ENCODE measurements at regions not wholly inside any gene's neighbourhood (a gene's known extent, or its start where the extent isn't known, plus 50 kb on each side); places are given as distances from the start of the nearest gene placed in this dataset.

DNA sequence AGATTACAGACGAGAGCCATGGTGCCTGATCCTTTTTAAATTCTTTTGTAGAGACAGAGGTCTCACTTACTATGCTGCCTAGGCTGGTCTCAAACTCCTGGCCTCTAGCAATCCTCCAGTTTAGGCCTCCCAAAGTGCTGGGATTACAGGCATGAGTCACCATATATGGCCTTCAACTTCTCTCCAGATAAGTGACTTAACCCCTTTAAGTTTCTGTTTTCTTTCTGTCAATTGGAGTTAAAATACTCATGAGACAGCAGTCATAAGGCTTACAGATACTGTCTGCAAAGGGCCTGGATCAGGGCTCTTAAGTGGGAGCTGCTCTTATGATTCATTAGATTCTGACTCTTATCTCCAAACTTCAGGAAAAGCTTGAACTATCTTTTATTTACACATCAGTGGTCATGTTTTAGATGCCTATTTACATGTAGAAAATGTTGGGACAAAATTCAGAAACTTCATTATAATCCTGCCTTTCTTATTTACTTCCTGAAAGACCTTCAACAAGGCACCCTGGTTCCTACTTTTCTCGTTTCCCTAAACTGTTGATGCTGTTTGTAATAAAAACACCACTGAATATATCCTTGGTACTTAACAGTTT, 271.5 kb upstream of the TBX3 start:
- Histone ChIP-seq H3K9me3 (ENCODE audit: low read depth) (no peaks in the 10 kb centered on the region), H3K9ac (no peak overlapping the region), H2AFZ (replicated peaks) (no peak overlapping the region), H3K4me1 (peaks cover 5% of the 10 kb centered on the region), H3K27me3 (no peaks in the 10 kb centered on the region), H3K36me3 (no peaks in the 10 kb centered on the region), H3K79me2 (ENCODE audit: low read depth) (no peaks in the 10 kb centered on the region), H4K20me1 (ENCODE audit: low read depth) (no peaks in the 10 kb centered on the region), H3K27ac (no peak overlapping the region), H3K4me3 (no peak overlapping the region), H3F3A (ENCODE audit: low read depth) (no peaks in the 10 kb centered on the region), H3K4me2 (no peak overlapping the region)
- no peak overlapping the region for H3K27ac Mint-ChIP-seq
- TF ChIP-seq, protein P1, sequence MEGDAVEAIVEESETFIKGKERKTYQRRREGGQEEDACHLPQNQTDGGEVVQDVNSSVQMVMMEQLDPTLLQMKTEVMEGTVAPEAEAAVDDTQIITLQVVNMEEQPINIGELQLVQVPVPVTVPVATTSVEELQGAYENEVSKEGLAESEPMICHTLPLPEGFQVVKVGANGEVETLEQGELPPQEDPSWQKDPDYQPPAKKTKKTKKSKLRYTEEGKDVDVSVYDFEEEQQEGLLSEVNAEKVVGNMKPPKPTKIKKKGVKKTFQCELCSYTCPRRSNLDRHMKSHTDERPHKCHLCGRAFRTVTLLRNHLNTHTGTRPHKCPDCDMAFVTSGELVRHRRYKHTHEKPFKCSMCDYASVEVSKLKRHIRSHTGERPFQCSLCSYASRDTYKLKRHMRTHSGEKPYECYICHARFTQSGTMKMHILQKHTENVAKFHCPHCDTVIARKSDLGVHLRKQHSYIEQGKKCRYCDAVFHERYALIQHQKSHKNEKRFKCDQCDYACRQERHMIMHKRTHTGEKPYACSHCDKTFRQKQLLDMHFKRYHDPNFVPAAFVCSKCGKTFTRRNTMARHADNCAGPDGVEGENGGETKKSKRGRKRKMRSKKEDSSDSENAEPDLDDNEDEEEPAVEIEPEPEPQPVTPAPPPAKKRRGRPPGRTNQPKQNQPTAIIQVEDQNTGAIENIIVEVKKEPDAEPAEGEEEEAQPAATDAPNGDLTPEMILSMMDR (IDR thresholded peaks at IDR 0.05) = no peak
- TF ChIP-seq EZH2phosphoT487 (IDR thresholded peaks at IDR 0.05) = no peak
- TF ChIP-seq EZH2 (IDR thresholded peaks at IDR 0.05) = no peak
- DNase-seq (ENCODE audit: low spot score) = no peak
- H3K27me3 Mint-ChIP-seq (ENCODE audit: insufficient read depth, low read depth) = peaks cover 6% of the 10 kb centered on the region
- H3K4me3 Mint-ChIP-seq = no peak overlapping the region
- peaks cover 5% of the 10 kb centered on the region for H3K4me1 Mint-ChIP-seq
- H3K9me3 Mint-ChIP-seq = no peaks in the 10 kb centered on the region
- no peaks in the 10 kb centered on the region for H3K36me3 Mint-ChIP-seq

DNA sequence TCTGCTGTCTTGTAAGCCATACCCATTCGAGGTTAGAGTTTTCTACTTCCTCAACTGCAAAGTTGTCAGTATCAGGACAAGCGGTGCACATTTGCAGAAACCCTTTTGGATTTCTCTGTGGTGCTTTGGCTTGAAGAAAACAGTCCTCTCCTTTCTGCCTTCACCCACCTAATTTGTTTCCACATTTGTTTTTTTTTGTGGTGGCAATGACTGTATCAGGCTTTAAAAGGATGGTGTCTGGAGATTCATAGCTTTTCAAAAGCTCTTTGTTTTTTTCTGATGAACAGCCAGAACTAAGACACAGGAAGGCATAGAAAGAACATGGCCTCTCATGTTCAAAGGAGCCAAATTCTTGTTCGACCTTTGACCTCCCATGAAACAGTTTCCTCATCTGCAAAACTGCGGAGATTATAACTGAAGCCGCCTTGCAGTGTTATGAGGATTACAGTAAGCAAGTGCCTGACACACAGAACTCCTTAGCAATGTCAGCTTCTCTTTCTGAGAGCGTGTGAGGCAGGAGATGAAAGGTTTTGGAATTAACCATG, 270.6 kb upstream of the TBX3 start:
- TF ChIP-seq, protein P1 (IDR thresholded peaks at IDR 0.05) = no peak
- TF ChIP-seq EZH2 (IDR thresholded peaks at IDR 0.05) = no peak
- no peak for TF ChIP-seq EZH2phosphoT487 (IDR thresholded peaks at IDR 0.05)
- Histone ChIP-seq H3K79me2 (ENCODE audit: low read depth) (no peaks in the 10 kb centered on the region), H3K4me1 (peaks cover 5% of the 10 kb centered on the region), H3K9me3 (ENCODE audit: low read depth) (no peaks in the 10 kb centered on the region), H4K20me1 (ENCODE audit: low read depth) (no peaks in the 10 kb centered on the region), H3K27me3 (no peaks in the 10 kb centered on the region), H3K9ac (no peak overlapping the region), H3K36me3 (no peaks in the 10 kb centered on the region), H3F3A (ENCODE audit: low read depth) (no peaks in the 10 kb centered on the region), H3K4me2 (no peak overlapping the region), H3K4me3 (no peak overlapping the region), H2AFZ (replicated peaks) (no peak overlapping the region), H3K27ac (no peak overlapping the region)
- no peak overlapping the region for H3K27ac Mint-ChIP-seq
- peaks cover 6% of the 10 kb centered on the region for H3K27me3 Mint-ChIP-seq (ENCODE audit: insufficient read depth, low read depth)
- H3K36me3 Mint-ChIP-seq = no peaks in the 10 kb centered on the region
- no peak for DNase-seq (ENCODE audit: low spot score)
- peaks cover 5% of the 10 kb centered on the region for H3K4me1 Mint-ChIP-seq
- no peaks in the 10 kb centered on the region for H3K9me3 Mint-ChIP-seq
- H3K4me3 Mint-ChIP-seq = no peak overlapping the region

DNA sequence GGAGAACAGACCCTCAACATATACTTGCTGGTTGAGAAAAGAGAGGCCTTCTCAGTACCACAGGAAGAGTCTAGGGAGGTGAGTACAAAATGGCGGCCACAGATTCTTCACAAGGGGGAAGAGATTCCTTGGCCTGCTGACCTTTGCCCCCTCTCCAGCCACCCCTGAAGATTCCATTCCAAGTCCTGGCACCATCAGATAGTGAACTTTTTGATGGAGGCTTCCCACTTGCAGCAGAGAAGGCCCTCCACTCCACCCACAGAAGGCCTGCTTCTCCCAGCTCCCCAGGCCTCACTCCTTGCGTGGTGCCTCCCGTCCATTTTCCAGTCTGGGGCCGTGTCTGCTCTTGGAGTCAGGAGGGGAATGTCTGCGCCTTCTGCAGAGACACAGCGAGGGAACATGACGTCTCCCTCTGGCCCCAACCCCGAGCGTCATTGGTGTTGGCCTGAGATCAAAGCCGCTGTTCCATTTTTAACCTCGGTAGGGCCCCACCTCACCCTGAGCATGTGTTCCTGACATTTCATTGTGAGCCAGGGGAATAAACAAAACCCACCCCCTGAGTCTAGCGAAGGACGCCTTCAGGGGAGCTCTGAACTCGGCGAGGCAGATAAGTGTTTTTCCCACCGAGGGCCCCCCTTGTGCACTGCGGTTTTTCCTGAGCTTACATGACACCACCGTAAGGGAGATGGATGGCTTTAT, 268.7 kb upstream of the TBX3 start:
- no peak overlapping the region for H2AFZ ChIP-seq (replicated peaks)
- H3K4me1 ChIP-seq = peaks cover 13% of the 10 kb centered on the region
- no peak for DNase-seq (ENCODE audit: low spot score)
- no peak overlapping the region for H3K4me2 ChIP-seq
- no peak overlapping the region for H3K27ac ChIP-seq
- H3K36me3 ChIP-seq = no peaks in the 10 kb centered on the region
- peaks cover 6% of the 10 kb centered on the region for H3K27me3 Mint-ChIP-seq (ENCODE audit: insufficient read depth, low read depth)
- no peaks in the 10 kb centered on the region for H4K20me1 ChIP-seq (ENCODE audit: low read depth)
- H3K4me3 ChIP-seq = no peak overlapping the region
- no peaks in the 10 kb centered on the region for H3K27me3 ChIP-seq
- H3K9me3 ChIP-seq (ENCODE audit: low read depth) = no peaks in the 10 kb centered on the region
- no peaks in the 10 kb centered on the region for H3K79me2 ChIP-seq (ENCODE audit: low read depth)
- H3K9ac ChIP-seq = no peak overlapping the region
- H3K9me3 Mint-ChIP-seq = no peaks in the 10 kb centered on the region
- H3K4me3 Mint-ChIP-seq = no peak overlapping the region
- H3F3A ChIP-seq (ENCODE audit: low read depth) = no peaks in the 10 kb centered on the region
- no peak overlapping the region for H3K27ac Mint-ChIP-seq
- H3K4me1 Mint-ChIP-seq = peaks cover 8% of the 10 kb centered on the region
- TF ChIP-seq EZH2 (IDR thresholded peaks at IDR 0.05) (no peak), EZH2phosphoT487 (IDR thresholded peaks at IDR 0.05) (no peak)
- TF ChIP-seq, protein P1 (IDR thresholded peaks at IDR 0.05) = no peak
- no peaks in the 10 kb centered on the region for H3K36me3 Mint-ChIP-seq
